HG03066 (cell line): ENCODE measurements at regions not wholly inside any gene's neighbourhood (a gene's known extent, or its start where the extent isn't known, plus 50 kb on each side); places are given as distances from the start of the nearest gene placed in this dataset.

Source experiments
- ATAC-seq: cut with Tn5 transposase; IDR thresholded peaks from one replicate; pipeline ENCODE4 v1.9.1; 2021; ENCODE audit warnings: low read depth; ENCODE audit not compliant: unreplicated experiment

DNA sequence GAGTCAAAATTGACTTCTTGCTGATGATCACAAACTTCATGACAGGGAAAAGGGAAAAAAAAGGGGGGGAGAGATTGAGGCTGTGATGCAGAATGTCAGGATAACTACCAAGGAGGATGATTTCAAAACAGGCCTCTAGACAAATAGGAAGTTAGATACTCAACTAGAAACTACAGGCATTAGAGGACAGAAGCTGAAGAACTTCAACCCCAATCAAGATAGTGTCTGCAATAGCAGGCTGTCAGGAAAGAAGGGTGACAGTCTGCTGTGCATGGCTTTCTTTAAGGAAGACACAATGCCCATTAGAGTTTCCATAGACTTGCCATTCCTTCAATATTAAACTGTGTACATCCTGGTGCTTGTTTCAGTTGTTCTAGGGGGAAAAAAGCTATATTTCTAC is 257.2 kb downstream of the TTLL7 start:
- no peak for ATAC-seq

DNA sequence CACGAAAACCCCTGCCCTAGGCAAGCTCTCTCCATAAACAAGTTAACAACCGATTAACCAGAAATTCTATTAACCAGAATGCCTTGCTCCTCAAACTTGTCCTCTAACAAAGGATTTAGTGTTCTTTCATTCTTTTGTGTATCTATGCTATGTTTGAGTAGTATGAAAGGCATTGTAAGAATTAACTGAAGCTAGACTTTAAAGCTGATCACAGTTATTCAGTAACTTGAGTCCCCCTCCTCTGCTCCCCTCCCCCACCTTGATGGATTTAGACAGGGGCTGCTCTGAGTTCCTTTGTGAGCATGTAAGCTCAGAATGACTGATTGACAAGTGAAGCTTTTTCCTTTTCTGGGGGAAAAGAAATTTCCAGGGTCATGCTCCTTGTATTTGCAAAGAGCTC is 257.6 kb downstream of the TTLL7 start:
- ATAC-seq, result no peak

DNA sequence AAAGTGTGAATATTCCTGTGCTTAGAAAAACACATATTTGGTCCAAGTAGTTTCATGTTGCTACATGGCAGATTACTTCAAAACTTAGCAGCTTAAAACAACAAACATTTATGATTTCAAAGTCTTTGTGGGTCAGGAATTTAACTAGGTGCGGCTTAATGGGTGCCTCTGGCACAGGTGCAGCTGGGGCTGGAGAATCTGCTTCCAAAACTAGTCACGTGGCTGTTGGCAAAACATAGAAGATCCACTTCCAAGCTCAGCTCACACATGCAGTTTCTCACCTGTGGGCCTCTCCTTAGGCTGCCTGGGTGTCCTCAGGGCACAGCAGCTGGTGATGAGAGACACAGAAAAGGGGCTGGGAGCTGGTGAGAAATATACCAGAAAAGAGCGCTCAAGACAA is 263.4 kb downstream of the TTLL7 start:
- ATAC-seq, result no peak

DNA sequence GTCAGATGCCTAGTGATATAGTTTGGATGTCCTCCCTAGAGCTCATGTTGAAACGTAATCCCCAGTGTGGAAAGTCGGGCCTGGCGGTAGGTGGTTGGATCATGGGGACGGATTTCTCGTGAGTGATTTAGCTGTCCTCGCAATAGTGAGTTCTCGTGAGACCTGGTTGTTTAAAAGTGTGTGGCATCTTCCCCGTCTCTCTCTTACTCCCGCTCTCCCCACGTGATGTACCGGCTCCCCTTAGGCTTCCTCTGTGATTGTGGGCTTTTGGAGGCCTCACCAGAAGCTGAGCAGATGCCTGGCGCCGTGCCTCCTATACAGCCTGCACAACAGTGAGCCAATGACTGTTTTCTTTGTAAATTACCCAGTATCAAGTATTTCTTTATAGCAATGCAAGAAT is 264.5 kb downstream of the TTLL7 start:
- no peak for ATAC-seq

DNA sequence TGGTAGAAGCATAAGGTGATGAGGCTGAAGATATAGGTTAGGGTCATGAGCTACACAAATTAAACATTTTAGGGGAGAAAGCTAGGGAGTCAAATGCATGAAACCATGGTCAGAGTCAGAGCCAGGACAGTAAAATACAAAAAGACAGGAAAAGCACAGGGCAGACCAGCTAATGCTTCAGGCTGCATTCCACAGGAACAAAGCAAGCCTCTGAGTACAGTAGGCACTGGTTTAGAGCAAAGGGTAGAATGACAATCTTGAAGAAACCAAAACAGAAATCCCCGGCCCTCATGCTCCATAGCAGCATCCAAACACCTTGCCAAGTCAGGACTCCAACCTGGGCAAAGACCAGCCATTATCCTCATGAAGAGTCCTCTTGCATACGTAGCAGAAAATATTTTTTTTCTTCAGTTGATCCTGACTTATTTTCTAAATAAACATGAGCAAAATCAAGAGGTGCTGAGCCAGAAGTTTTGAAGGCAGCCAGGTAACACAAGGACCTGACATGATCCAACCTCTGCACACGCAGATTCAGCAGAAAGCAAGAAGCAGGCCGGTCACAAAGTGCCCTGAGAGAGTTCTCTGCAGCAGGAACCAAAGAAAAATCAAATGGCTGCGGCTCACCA is 273.1 kb downstream of the TTLL7 start:
- ATAC-seq, result no peak

DNA sequence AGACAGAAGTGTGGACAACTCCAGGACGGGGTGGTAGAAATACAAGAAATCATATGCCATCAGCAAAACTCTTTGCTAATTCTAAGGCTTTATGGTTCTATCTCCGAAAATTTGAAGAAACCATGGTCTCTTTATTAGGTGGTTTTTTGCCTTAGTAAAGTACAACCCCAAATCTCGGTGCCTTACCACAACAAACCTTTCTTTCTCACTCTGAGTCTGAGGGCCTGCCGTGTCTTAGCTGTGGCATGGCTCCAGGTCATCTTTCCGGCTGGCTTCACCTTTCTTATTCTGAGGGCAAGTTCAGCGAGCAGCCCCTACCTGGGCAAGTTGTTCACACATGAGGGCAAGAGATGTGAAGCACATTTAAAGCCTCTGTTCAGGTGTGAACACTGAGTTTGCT is 280.6 kb downstream of the TTLL7 start:
- no peak for ATAC-seq

DNA sequence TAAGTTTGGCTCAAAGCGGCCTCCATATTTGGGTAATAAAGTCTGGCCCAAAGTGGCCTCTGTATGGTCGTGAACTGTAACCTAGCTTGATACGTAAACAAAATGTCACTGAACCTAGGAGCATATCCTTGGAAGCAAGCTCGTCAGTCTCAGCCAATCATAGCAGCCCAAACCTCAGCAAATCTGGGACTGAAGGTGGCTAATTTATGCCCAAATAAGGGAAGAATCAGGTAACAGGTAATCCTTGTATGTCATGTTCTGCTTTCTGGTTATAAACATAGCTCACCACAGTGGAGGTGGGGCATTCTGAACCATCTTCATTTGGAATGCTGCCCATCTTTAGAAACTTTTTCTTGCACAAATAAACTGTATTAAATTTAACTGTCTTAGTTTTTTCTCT is 281.1 kb downstream of the TTLL7 start:
- ATAC-seq, result no peak

DNA sequence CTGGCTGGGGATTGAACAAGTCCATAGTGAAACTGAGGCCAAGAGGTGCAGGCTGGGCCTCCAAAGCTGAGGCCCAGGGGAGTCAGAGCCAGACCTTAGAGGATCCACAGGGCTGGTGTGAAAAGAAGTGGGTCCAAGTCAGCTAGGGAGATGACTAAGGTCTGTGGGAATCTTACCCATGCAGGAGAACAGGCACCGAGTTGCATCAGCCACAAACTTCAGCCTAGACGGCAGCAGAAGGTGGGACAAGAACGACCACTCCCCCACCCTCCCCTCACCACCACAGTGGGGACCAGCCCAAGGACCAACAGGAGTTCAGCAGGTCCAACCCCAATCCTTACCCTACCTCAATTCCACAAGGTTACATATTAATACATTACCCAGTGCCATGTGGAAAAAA is 282.3 kb downstream of the TTLL7 start:
- no peak for ATAC-seq

DNA sequence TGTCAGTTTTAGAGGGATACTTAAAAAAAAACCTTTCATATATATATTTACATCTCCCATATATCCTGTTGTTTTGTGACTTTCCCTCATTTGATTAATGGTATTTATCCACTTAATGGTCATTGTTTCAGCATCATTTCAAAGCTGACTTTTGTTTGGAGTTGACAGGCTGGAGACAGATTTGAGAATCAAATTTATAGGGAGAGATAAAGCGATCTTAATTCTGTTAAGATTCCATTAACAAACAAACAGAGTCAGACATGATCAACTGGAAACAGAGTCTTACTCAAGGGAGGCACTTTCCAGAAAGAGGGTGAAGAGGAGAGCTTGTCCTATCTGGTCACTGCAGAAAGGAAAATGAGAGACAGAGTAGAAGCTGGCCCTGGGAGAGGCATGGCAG is 283.4 kb downstream of the TTLL7 start:
- no peak for ATAC-seq

DNA sequence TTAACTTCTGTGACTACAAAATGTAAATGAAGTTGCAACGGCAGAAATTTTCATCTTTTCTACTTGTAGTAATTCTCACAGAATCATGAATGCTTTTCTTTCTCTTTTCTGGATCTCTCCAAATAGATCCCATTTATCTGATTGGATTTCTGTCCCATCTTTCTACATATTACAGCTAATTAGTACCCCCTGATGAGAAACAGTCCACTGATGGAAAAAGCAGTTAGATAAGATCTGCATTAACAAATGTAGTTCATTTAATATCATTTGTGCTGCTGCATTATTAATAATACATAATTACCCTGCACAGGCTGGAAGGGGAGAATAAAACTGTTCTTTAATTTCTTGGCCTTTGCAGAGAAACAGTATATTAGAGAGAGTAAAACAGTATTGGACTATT is 289.3 kb downstream of the TTLL7 start:
- no peak for ATAC-seq

DNA sequence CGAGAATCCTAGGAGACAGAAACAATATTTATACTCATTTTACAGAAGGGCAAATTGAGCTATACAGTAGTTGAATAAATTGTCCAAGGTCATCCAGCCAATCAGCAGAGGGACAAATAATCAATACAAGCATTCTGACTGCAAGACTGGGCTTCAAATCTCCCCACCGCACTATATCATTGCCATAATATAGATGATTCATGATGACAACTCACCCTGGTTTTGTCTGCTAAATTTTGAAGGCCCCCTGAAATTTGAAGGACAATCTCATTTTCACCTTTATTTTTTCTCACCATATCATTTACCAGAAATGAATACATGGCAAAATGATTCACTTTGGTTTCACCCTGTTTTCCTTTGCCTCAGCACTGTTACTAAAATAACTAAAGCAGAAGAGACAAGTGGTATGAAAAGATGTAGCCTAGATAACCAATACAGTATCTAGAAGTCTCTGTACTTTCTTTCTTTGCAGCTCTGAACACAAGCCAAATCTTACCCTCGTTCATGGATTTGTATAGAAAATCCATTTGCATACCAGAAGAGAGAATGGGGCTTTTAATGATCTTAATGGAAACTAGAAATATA is 292.5 kb downstream of the TTLL7 start:
- no peak for ATAC-seq

DNA sequence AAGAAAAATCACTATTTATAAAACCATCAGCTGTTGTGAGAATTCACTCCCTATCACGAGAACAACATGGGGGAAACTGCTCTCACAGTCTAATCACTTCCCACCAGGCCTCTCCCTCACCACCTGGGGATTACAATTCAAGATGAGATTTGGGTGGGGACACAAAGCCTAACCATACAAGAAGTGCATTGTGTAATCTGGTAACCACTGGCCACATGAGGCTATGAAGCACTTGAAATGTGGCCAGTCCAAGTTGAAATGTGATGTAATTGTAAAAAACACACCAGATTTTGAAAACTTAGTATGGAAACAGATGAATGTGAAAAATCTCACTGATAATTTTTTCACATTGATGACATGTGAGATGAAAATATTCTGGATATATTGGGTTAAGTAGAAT is 293.8 kb downstream of the TTLL7 start:
- no peak for ATAC-seq

DNA sequence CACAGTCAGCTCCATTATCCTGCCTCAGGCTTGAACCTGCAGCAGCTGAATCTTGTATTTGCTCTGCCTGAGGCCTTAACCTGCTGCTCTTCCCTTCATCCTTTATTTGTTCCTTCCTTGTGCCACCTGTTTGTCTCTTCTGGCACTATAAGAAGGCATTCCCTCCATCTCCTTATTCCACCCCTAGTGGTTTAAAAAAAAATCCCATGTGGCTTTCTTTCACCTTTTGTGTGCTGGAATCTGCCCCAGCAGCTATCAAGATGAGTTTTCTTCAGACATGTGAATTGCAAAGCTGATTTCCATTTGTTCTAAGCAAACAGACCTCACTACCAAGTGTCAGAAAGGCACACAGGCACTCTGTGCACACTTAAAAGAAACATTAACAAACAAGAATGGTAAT is 294.6 kb downstream of the TTLL7 start:
- no peak for ATAC-seq

DNA sequence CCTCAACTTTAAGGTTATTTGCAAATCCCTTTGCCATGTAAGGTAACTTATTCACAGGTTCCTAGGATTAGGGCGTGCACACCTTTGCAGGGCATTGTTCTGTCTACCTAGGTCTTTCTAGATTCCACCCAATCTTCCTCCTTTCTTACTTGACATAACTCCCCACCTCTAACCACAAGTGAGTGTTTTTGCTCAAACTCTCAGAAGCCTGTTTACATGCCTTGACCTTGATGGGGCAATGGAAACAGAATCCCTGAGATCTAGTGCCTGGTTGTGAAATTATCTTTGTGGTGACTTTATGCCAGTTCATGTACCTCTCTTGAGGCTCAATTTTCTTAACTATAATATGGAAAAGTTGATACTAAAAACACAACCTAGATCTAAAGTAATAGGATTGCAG is 296.6 kb downstream of the TTLL7 start:
- no peak for ATAC-seq

DNA sequence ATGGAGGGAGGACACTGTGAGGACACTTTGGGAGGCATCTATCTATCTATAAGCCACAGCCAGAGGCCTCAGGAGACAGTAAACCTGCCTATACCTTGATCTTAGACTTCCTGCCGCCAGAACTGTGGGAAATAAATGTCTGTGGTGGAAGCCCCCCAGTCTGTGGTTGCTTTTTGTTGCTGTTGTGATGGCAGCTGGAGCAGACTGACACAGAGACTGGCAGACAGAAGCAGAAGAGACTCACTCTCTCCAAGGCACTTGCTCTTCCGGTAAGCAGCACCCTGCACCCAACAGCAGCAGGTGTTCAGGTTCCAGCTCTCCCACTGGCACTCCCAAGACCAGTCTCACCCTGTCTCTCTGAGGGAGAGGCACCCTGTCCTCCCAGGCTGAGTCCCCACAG is 297.6 kb downstream of the TTLL7 start:
- no peak for ATAC-seq

DNA sequence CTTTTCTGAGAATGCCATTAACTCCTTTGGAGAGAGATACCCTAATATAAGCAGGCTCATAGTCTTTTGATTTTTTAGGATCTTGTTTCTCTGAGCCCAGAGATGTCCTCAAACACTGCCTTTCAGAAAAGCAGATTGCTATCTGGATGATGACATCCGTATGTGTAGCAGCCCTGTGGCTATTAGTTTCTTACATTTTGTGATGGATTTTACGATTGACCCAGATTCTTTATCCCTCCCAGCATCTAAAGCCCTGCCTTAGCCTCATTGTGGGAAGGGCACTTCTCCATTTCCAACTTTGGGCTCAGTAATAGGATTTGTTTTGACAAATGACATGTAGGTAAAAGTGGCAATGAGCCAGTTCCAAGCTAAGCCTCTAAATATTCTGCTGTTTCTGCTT is 300.3 kb downstream of the TTLL7 start:
- ATAC-seq, result no peak

DNA sequence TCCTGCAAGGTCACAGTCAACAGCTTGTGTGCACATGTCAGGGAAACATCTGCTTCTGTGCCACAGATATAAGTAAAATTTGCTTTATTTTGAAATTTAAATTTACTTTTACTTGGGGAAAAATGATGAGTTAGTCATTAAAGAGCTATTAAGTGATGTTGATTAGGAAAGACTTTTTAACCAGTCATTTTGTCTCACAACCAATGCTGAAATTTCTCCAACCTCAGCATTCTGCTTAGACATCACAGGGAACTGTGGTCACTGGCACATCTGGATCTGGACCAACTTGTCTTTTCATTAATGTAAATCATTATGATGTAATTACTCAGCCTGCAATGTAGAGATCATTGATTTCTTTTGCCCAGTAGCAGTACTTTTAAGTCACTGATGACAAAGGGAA is 301.0 kb downstream of the TTLL7 start:
- ATAC-seq, result no peak

DNA sequence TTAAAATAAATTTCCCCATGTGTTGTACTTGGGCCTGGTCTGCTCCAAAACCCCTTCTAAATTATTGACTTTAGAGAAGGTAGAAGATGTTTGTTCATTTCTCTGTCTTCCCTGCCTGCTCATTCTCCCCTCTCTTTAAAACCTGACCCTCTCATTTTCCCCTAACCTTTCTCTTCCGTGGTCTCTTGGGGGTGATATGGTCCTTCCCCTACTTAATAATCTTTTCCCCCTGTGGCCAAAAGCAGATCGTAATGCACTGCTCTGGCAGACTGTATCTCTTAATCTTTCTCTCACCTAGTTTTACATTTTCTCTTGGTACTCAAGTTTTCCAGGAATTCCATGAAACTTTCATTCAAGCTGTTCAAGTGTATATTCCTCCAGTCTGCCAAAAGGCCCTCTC is 301.7 kb downstream of the TTLL7 start:
- no peak for ATAC-seq

DNA sequence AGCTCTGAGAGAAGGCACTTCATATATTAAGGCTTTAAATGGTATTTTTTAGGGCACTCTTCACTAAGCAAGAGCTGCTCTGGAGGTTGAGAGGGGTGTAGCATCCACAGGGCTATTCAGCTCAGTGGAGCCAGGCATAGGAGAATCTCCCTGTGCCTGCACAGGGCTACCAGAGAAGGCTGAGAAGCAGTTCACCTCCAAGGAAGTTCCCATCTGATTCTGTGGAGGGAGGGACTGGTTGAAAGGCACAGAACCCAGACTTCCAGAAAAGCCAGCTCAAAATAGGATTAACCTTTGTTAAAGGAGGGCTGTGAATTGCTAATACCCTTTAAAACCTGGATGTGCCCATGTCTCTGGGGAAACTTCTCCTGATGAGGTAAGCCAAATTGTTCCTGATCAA is 304.5 kb downstream of the TTLL7 start:
- ATAC-seq, result no peak

DNA sequence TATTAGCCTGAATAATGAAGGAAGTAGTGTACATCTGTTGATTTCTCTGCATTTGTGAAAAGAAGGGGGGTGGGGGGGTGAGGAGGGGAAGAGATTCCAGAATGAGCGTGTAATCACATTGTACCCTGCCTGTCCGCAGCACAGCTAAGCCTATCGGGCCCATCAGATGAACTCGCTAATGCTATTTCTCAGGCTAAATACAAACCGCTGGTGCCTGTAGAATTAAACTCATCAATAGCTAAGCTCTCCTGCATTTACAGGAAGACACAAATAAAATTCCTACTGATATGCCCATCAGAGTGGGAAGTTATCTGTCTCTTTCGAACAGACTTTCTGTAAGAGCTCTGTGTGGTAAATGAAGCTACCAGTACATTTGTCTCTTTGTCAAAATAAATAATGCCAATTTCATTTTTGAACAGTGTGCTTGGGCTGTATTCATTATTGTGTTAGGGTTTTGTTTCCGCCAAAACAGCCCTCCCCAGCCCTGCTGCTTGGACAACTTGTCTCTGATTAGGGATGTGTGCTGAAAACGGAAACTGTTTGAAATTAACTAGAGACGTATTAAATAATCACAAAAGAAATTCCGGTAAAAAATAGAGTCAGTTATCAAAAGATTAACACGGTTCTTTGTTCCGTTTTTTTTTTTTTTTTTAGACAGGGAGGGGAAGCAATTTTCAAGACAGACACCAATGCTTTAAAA is 305.4 kb downstream of the TTLL7 start:
- ATAC-seq, result no peak

DNA sequence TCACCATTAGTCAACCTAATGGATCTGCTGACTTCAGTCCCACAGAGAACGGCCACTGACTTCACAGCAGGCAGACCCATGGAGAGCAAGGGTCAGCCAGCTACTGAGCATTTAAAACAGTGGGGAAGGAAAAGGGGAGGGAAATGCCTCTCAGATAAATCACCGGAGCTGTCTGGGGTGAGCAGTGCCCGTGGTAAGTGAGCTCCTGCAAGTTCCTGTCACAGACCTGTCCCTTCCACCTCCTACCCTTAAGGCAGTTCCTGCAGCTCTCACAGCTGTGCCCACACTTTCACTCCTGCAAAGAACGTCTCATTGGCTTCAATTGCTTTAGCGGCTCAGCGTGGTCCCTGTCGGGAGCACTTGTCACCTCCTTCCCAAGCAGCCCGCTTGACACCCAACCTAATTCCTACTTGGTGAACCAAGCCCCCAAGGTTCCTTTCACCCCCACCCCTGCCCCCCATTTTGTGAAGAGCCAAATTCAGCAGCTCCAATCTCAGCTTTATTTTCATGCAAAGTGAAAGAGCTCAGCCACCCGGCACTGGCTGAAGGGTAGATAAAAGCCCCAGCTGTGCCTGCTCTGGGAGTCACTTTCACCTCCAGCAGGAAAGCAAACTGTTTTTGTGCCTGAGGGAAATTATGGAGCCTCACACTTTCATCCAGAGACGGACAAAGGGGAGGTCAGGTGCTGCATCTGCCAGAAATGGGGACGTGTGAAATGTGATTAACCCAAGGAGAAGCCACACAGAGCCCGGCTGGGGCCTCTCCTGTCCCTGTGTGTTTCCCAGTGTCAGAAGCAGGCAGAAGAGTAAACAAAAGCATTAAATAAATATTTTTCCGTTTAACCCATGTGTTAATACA is 306.2 kb downstream of the TTLL7 start:
- ATAC-seq, result no peak
